Skeletal muscle cell (primary cell): ENCODE measurements at regions not wholly inside any gene's neighbourhood (a gene's known extent, or its start where the extent isn't known, plus 50 kb on each side); places are given as distances from the start of the nearest gene placed in this dataset.

Source experiments
- DNase-seq: peaks from one replicate; pipeline ENCODE4 v3.0.0-alpha.2; 2010; ENCODE audit warnings: low read depth
- H3K4me3 ChIP-seq: 2 replicates; pipeline ENCODE4 v1.5.1; 2011; ENCODE audit warnings: low read depth, mild to moderate bottlenecking, control low read depth, low read length, moderate library complexity

GRCh38 chr2:77977471-77978063 is 455.4 kb upstream of the LRRTM4 start:
- H3K4me3 ChIP-seq: no peak overlapping the region
- DNase-seq: no peak

DNA sequence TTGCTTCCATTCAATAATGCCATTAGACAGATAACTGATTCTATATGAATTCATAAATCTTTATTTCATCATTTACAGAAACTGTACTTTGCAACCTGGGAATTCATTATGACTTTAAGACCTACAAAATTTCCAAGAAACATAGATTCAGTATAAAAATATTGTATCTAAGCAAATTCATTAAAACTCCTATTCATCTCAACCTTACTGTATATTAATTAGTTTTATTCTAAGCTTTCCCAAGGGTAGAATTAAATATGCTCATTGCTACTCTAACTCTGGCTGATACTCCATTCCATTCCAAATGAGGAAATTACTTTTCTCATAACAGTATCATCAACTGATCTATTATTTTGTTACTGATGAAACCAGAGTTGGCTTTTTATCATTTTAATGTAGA is 473.0 kb upstream of the LRRTM4 start:
- no peak for DNase-seq
- no peak overlapping the region for H3K4me3 ChIP-seq

- H3K4me3 ChIP-seq: no peak overlapping the region
- DNase-seq: no peak
Measured at GRCh38 chr2:77999376-77999775, 477.2 kb upstream of the LRRTM4 start.

DNA sequence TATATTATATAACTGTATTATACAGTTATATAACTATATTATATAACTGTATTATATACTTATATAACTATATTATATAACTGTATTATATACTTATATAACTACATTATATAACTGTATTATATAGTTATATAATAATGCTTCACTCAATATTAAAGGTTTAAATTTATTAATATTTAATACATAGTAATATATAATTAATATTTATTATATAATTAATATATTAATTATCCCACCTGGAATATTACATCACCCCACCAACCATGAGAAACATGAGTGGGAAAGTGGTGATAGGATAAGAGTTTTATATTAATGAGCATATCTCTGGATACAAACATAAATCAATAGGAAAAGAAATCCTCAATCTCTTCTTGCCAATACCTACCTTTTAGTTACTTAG is 487.1 kb upstream of the LRRTM4 start:
- no peak for DNase-seq
- no peak overlapping the region for H3K4me3 ChIP-seq

DNA sequence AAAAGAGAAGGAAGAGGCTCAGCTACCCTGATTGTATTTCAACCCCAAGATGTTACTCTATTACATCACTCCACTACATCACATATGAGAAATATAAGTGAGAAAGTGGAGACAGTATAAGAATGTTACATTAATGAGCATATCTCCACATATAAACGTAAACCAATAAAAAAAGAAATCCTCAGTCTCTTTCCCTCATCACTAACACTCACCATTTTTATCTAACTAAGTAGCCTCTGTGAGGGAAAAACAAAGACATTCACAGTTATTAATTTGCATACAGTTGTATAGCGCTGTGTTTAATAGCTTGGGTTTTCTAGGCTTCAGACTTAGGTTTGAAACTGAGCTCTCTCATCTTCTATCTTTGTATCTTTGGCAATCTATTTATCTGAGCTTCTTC is 489.1 kb upstream of the LRRTM4 start:
- DNase-seq: no peak

GRCh38 chr2:78020491-78020890 is 498.3 kb upstream of the LRRTM4 start:
- no peak overlapping the region for H3K4me3 ChIP-seq
- no peak for DNase-seq

More for the DNA sequence above, 489.1 kb upstream of the LRRTM4 start:
- no peak overlapping the region for H3K4me3 ChIP-seq

DNA sequence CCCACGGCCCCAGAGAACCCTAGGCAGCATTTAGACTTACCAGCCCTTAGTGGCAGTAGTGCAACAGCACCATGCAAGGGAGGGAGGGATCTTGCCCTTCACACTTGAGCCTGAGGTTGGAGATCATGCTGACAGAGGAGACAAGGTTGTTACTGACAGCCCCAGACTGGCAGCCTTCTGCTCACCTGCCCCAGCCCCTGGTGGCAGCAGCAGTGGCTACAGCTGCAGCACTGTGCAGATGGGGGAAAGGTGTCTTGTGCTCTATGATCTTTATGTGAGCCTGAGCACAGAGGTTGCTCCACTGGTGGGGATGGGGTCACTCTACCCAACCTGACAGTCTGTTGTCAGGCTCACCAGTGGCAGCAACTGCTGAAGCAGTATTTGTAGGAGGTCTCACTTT is 501.2 kb upstream of the LRRTM4 start:
- no peak for DNase-seq
- no peak overlapping the region for H3K4me3 ChIP-seq

GRCh38 chr2:78024996-78025395 is 502.8 kb upstream of the LRRTM4 start:
- no peak for DNase-seq

DNA sequence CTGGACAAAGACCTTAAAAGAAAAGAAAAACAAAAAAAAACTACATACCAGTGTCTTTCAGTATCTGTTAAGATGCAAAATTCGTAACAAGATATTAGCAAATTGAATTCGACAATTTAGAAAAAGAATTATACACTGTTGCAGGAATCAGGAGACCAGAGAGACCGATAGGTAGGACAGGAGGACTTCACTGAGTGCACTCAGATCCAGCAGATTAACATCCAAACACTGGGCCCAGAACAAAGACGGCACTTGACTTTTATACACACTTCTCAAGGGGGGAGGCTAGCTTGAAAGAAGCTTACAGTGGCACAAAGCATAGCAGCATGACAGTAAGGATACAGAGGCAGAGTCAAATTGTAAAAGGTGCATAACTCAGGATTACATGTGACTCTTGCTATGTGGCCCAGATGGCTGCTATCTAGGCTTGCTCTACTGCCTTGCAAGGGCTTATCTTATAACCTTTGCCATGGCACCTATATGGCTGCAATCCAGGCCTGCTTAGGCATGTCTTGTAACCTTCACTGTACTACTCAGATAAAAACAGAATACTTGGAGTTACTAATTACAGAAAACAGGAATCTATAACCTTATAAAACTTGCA is 507.3 kb upstream of the LRRTM4 start:
- H3K4me3 ChIP-seq: no peak overlapping the region
- DNase-seq: no peak

More at GRCh38 chr2:78024996-78025395, 502.8 kb upstream of the LRRTM4 start:
- H3K4me3 ChIP-seq: no peak overlapping the region

DNA sequence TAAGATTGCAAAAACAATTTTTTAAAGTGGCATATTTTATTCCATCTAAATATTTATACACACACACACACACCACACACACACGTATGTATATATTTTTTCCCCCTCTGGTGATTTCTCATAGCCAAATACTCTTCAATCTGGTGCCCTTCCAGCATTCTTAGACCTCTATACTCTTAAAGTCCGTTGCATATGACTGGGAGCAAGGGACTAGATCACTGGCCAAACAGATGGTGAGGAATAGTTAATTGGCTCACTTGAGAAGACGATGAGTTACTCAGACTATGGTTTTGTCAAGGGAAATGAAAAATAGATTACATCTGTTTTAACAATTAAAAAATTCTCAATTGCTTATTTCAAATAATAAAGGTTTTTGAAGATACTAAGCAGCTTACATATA is 512.5 kb upstream of the LRRTM4 start:
- DNase-seq: no peak

DNA sequence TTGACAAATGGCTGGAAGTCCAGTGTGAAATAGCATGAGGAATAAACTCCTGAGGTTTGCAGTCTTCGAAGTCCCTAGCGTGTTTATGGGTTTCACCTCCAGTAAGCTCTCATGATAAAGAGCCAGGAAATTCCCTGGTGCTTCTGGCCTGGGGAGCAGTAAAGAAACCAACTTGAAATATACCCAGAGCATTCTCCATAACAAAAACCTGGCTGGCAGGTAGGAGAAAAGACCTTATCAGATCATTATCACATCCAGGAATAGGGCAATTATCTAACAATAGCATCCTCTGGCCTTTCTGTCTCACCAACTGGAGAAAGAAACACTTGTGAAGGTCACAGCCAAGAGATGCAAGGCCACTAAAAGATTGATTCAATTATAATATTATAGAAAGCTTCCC is 513.6 kb upstream of the LRRTM4 start:
- no peak for DNase-seq
- no peak overlapping the region for H3K4me3 ChIP-seq

More for the DNA sequence above, 512.5 kb upstream of the LRRTM4 start:
- no peak overlapping the region for H3K4me3 ChIP-seq

DNA sequence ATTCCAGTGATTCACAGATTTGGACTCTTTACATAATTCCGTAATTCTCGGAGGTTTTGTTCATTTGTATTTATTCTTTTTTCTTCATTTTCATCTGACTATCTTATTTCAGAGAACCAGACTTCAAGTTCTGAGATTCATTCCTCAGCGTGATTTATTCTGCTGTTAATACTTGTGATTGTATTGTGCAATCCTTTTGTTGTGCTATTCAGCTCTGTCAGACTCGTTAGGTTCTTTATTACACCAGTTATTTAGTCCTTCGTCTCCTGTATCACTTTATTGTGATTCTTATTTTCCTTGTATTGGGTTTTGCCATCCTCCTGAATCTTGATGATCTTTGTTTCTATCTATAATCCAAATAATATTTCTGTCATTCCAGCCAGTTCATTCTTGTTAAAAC is 529.3 kb upstream of the LRRTM4 start:
- DNase-seq: no peak

GRCh38 chr2:78056976-78057375 is 534.8 kb upstream of the LRRTM4 start:
- H3K4me3 ChIP-seq: no peak overlapping the region
- no peak for DNase-seq

More for the DNA sequence above, 529.3 kb upstream of the LRRTM4 start:
- no peak overlapping the region for H3K4me3 ChIP-seq

DNA sequence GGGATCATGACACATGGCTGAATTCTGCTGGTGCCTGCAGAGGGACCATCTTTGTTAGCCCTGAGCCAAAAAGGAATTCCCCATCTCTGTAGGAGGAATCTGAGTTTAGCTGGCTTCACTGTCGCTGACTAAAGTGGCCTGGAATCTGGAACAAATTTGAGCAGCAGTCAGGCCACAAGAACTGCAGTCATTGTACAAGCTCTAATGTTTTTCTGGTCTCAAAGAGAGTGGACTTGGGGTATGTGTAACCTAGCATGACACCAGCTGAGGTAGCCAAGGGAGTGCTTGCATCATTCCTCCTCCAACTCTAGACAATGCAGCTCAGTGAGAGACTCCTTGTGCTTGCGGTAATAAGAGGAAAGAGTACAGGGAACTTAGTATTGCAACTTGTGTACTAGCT is 539.1 kb upstream of the LRRTM4 start:
- H3K4me3 ChIP-seq: no peak overlapping the region
- DNase-seq: no peak

DNA sequence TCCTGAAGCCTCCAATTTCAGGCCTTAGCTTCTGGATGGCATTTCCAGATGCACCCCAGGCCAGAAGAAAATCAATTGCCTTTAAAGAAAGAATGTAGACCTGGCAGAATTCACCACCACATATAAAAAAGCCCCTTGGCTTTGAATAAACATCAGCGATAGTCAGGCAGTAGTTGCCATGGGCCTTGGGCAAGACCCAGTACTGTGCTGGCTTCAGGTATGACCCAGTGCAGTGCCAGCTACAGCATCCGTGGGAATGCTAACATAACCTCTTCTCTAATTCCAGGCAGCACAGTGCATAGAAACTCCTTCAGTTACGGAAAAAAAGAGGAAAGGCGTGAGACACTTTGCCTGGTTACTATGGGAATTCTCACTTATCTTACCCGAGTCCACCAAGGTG is 539.6 kb upstream of the LRRTM4 start:
- DNase-seq: no peak
- H3K4me3 ChIP-seq: no peak overlapping the region

GRCh38 chr2:78063246-78064020 is 541.3 kb upstream of the LRRTM4 start:
- DNase-seq: no peak
- H3K4me3 ChIP-seq: no peak overlapping the region

- H3K4me3 ChIP-seq: no peak overlapping the region
- no peak for DNase-seq
Measured at GRCh38 chr2:78065366-78065765, 543.2 kb upstream of the LRRTM4 start.

DNA sequence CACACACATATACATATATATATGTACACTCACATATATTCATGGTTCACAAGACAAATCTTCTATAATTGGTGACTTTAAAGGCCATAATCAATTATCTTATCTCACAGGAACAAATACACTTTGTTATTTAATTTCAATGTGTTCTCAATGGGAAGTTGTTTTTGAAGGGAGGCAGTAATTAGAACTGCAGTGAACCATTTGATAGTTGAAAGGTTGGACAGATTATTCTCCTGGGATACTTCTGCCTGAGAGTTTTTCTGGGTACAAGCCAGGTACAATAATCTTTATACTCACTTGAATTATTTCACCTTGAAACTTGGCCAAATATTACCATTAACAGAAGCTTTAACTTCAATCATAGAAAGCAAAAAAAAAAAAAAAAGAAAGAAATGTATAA is 546.6 kb upstream of the LRRTM4 start:
- no peak for DNase-seq
- no peak overlapping the region for H3K4me3 ChIP-seq

GRCh38 chr2:78070693-78071092 is 548.5 kb upstream of the LRRTM4 start:
- H3K4me3 ChIP-seq: no peak overlapping the region
- no peak for DNase-seq

DNA sequence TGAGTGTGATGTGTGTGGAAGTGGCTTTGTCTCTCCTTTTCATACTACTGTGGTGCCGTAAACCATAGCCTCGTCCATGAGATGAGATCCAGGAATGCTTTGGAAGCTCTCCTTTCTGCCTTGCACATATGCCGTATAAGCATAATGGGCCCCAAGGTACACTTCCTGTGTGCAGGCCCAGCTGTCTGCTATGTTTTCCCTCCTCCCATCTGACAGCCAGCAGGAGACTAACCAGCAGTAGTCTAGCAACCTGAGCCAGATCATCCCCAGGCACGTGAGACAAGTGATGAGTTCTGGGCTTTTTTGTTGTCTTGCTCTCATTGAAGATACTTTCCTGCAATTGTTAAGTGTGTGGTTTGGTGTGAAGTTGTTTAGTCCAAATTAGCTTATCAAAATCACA is 555.5 kb upstream of the LRRTM4 start:
- no peak overlapping the region for H3K4me3 ChIP-seq
- DNase-seq: no peak

GRCh38 chr2:78082555-78082954 is 560.4 kb upstream of the LRRTM4 start:
- DNase-seq: no peak
- no peak overlapping the region for H3K4me3 ChIP-seq
